GM19035 (cell line): ENCODE measurements at regions not wholly inside any gene's neighbourhood (a gene's known extent, or its start where the extent isn't known, plus 50 kb on each side); places are given as distances from the start of the nearest gene placed in this dataset.

ENCODE experiments used
- ATAC-seq: cut with Tn5 transposase; IDR thresholded peaks from one replicate; pipeline ENCODE4 v1.9.1; 2021; ENCODE audit not compliant: unreplicated experiment

- ATAC-seq: no peak
These were observed 138.9 kb upstream of the IRX4 start for GRCh38 chr5:2021484-2022176.

GRCh38 chr5:2020730-2021129, 138.0 kb upstream of the IRX4 start:
- ATAC-seq: no peak

- no peak for ATAC-seq
These were observed 137.0 kb upstream of the IRX4 start for GRCh38 chr5:2019716-2020115.

GRCh38 chr5:2018390-2018724, 135.6 kb upstream of the IRX4 start:
- no peak for ATAC-seq

- no peak for ATAC-seq
These were observed 135.0 kb upstream of the IRX4 start for GRCh38 chr5:2017540-2018389.

- ATAC-seq: no peak
These were observed 133.2 kb upstream of the IRX4 start for GRCh38 chr5:2015961-2016360.

GRCh38 chr5:2015124-2015848, 132.6 kb upstream of the IRX4 start:
- no peak for ATAC-seq

GRCh38 chr5:2014058-2014610, 131.4 kb upstream of the IRX4 start:
- ATAC-seq: no peak

- no peak for ATAC-seq
These were observed 130.8 kb upstream of the IRX4 start for GRCh38 chr5:2013301-2014057.

- ATAC-seq: no peak
These were observed 130.2 kb upstream of the IRX4 start for GRCh38 chr5:2012885-2013284.

- ATAC-seq: no peak
These were observed 129.0 kb upstream of the IRX4 start for GRCh38 chr5:2011481-2012411.

GRCh38 chr5:2010940-2011339, 128.2 kb upstream of the IRX4 start:
- no peak for ATAC-seq

- ATAC-seq: no peak
These were observed 127.5 kb upstream of the IRX4 start for GRCh38 chr5:2009986-2010914.

- no peak for ATAC-seq
These were observed 126.3 kb upstream of the IRX4 start for GRCh38 chr5:2008851-2009629.

GRCh38 chr5:2007878-2008501, 125.3 kb upstream of the IRX4 start:
- ATAC-seq: no peak

GRCh38 chr5:2007496-2007877, 124.8 kb upstream of the IRX4 start:
- no peak for ATAC-seq

GRCh38 chr5:2006971-2007291, 124.2 kb upstream of the IRX4 start:
- no peak for ATAC-seq
